ENCODE measurements at regions not wholly inside any gene's neighbourhood (a gene's known extent, or its start where the extent isn't known, plus 50 kb on each side); places are given as distances from the start of the nearest gene placed in this dataset.

- H3K4me1 ChIP-seq: no peaks in the 10 kb centered on the region
- H3K27ac ChIP-seq: no peak overlapping the region
- no peak for TF ChIP-seq CTCF (IDR thresholded peaks at IDR 0.05)
- no peaks in the 10 kb centered on the region for H3K27me3 ChIP-seq
- no peak for DNase-seq
- intact Hi-C loops (cut with DNase I): no loop called here
- H3K9ac ChIP-seq (ENCODE audit: low read depth in 2 of 2, low read length in 2 of 2): no peak overlapping the region
- no peaks in the 10 kb centered on the region for H3K9me3 ChIP-seq
- no peak overlapping the region for H3K4me3 ChIP-seq
- no peaks in the 10 kb centered on the region for H3K36me3 ChIP-seq
Measured at GRCh38 chr3:31219131-31219843, 313.4 kb upstream of the STT3B start.

GRCh38 chr3:31220431-31220830, 312.3 kb upstream of the STT3B start:
- no peaks in the 10 kb centered on the region for H3K4me1 ChIP-seq
- H3K27ac ChIP-seq: no peak overlapping the region

GRCh38 chr3:31223278-31223677, 309.4 kb upstream of the STT3B start:
- Histone ChIP-seq H3K4me1 (no peaks in the 10 kb centered on the region), H3K4me3 (no peak overlapping the region), H3K36me3 (no peaks in the 10 kb centered on the region), H3K27me3 (no peaks in the 10 kb centered on the region), H3K27ac (no peak overlapping the region), H3K9ac (ENCODE audit: low read depth in 2 of 2, low read length in 2 of 2) (no peak overlapping the region), H3K9me3 (no peaks in the 10 kb centered on the region)
- intact Hi-C loops (cut with DNase I): no loop called here
- DNase-seq: no peak
- TF ChIP-seq CTCF (IDR thresholded peaks at IDR 0.05): no peak

More at GRCh38 chr3:31220431-31220830, 312.3 kb upstream of the STT3B start:
- intact Hi-C loops (cut with DNase I): no loop called here
- TF ChIP-seq CTCF (IDR thresholded peaks at IDR 0.05): no peak
- Histone ChIP-seq H3K36me3 (no peaks in the 10 kb centered on the region), H3K9ac (ENCODE audit: low read depth in 2 of 2, low read length in 2 of 2) (no peak overlapping the region), H3K9me3 (no peaks in the 10 kb centered on the region), H3K4me3 (no peak overlapping the region), H3K27me3 (no peaks in the 10 kb centered on the region)
- DNase-seq: no peak

- intact Hi-C loops (cut with DNase I): no loop called here
- no peak overlapping the region for H3K27ac ChIP-seq
- no peak for TF ChIP-seq CTCF (IDR thresholded peaks at IDR 0.05)
- H3K9ac ChIP-seq (ENCODE audit: low read depth in 2 of 2, low read length in 2 of 2): no peak overlapping the region
- H3K4me1 ChIP-seq: no peaks in the 10 kb centered on the region
- DNase-seq: no peak
- H3K4me3 ChIP-seq: no peak overlapping the region
- no peaks in the 10 kb centered on the region for H3K27me3 ChIP-seq
- H3K36me3 ChIP-seq: no peaks in the 10 kb centered on the region
- H3K9me3 ChIP-seq: no peaks in the 10 kb centered on the region
Measured at GRCh38 chr3:31224936-31225335, 307.8 kb upstream of the STT3B start.

GRCh38 chr3:31225923-31226322, 306.8 kb upstream of the STT3B start:
- intact Hi-C loops (cut with DNase I): no loop called here
- no peak overlapping the region for H3K27ac ChIP-seq
- H3K4me1 ChIP-seq: no peaks in the 10 kb centered on the region
- TF ChIP-seq CTCF (IDR thresholded peaks at IDR 0.05): no peak
- no peaks in the 10 kb centered on the region for H3K36me3 ChIP-seq
- no peak overlapping the region for H3K9ac ChIP-seq (ENCODE audit: low read depth in 2 of 2, low read length in 2 of 2)
- no peak overlapping the region for H3K4me3 ChIP-seq
- no peaks in the 10 kb centered on the region for H3K27me3 ChIP-seq
- DNase-seq: no peak
- H3K9me3 ChIP-seq: no peaks in the 10 kb centered on the region
